GM12872 (cell line): ENCODE measurements at regions not wholly inside any gene's neighbourhood (a gene's known extent, or its start where the extent isn't known, plus 50 kb on each side); places are given as distances from the start of the nearest gene placed in this dataset.

Experiments used
- CTCF ChIP-seq: IDR thresholded peaks from 3 replicates; pipeline ENCODE4 v1.5.1; 2011; ENCODE audit warnings: low read depth, mild to moderate bottlenecking, low read length, moderate library complexity; ENCODE audit not compliant: insufficient read depth

- no peak for TF ChIP-seq CTCF
Measured at GRCh38 chr12:67070604-67071003, 198.6 kb upstream of the CAND1 start.

GRCh38 chr12:67073336-67073735, 195.8 kb upstream of the CAND1 start:
- TF ChIP-seq CTCF, result no peak

GRCh38 chr12:67074072-67074471, 195.1 kb upstream of the CAND1 start:
- no peak for TF ChIP-seq CTCF

GRCh38 chr12:67077617-67078016, 191.5 kb upstream of the CAND1 start:
- no peak for TF ChIP-seq CTCF

GRCh38 chr12:67078957-67079356, 190.2 kb upstream of the CAND1 start:
- no peak for TF ChIP-seq CTCF

- TF ChIP-seq CTCF, result no peak
Measured at GRCh38 chr12:67080637-67081036, 188.5 kb upstream of the CAND1 start.

- no peak for TF ChIP-seq CTCF
Measured at GRCh38 chr12:67082221-67082620, 186.9 kb upstream of the CAND1 start.

GRCh38 chr12:67085699-67086098, 183.5 kb upstream of the CAND1 start:
- TF ChIP-seq CTCF, result no peak
